Neural cell (in vitro differentiated cells): ENCODE measurements at regions not wholly inside any gene's neighbourhood (a gene's known extent, or its start where the extent isn't known, plus 50 kb on each side); places are given as distances from the start of the nearest gene placed in this dataset.

Source experiments
- H2AFZ ChIP-seq: fragments of 200-600, 300-800 bp; sonication (generic), shearing (Covaris generic); 2 replicates; pipeline ENCODE4 v1.6.0; 2014; ENCODE audit warnings: low read depth, mild to moderate bottlenecking, antibody characterized with exemption, low read length, moderate library complexity
- H3F3A ChIP-seq: fragments of 200-600 bp; shearing (Covaris generic); 2 replicates; pipeline ENCODE4 v1.6.1; 2016; ENCODE audit warnings: mild to moderate bottlenecking, moderate library complexity, mixed read lengths, antibody characterized with exemption, low read length; ENCODE audit not compliant: insufficient read depth, poor library complexity, severe bottlenecking
- H3K27ac ChIP-seq: fragments of 200-600, 300-800 bp; sonication (generic), shearing (Covaris generic); 2 replicates; pipeline ENCODE4 v1.5.1; 2014; ENCODE audit warnings: mild to moderate bottlenecking, low read length, moderate library complexity
- H3K27me3 ChIP-seq: fragments of 300-800, 200-600 bp; sonication (generic), shearing (Covaris generic); 2 replicates; pipeline ENCODE4 v1.6.0; 2014; ENCODE audit warnings: mild to moderate bottlenecking, low read depth, low read length, moderate library complexity; ENCODE audit not compliant: insufficient read depth
- H3K36me3 ChIP-seq: fragments of 300-800, 200-600 bp; sonication (generic), shearing (Covaris generic); 2 replicates; pipeline ENCODE4 v1.5.1; 2014; ENCODE audit warnings: mild to moderate bottlenecking, antibody characterized with exemption, low read length, moderate library complexity; ENCODE audit not compliant: insufficient read depth
- H3K4me2 ChIP-seq: fragments of 300-800, 200-600 bp; sonication (generic), shearing (Covaris generic); 2 replicates; pipeline ENCODE4 v1.6.0; 2014; ENCODE audit warnings: mild to moderate bottlenecking, low read length
- H3K4me3 ChIP-seq: fragments of 300-800, 200-600 bp; sonication (generic), shearing (Covaris generic); 2 replicates; pipeline ENCODE4 v1.5.1; 2014; ENCODE audit warnings: mild to moderate bottlenecking, low read length, moderate library complexity
- H3K79me2 ChIP-seq: fragments of 200-600 bp; shearing (Covaris generic); replicated peaks from 2 replicates; pipeline ENCODE4 v1.6.0; 2014; ENCODE audit warnings: mild to moderate bottlenecking, low read length, moderate library complexity; ENCODE audit not compliant: insufficient read depth
- H3K9ac ChIP-seq: fragments of 300-800, 200-600 bp; sonication (generic), shearing (Covaris generic); 2 replicates; pipeline ENCODE4 v1.6.1; 2016; ENCODE audit warnings: mild to moderate bottlenecking, low read length, mixed read lengths
- H3K9me2 ChIP-seq: fragments of 200-600 bp; shearing (Covaris generic); 2 replicates; pipeline ENCODE4 v1.6.1; 2016; ENCODE audit warnings: mild to moderate bottlenecking, low read length, mixed read lengths; ENCODE audit not compliant: insufficient read depth
- H3K9me3 ChIP-seq: fragments of 200-600, 300-800 bp; sonication (generic), shearing (Covaris generic); 2 replicates; pipeline ENCODE4 v1.6.1; 2016; ENCODE audit warnings: mild to moderate bottlenecking, mixed run types, low read length, moderate library complexity, mixed read lengths
- H4K20me1 ChIP-seq: fragments of 200-600 bp; shearing (Covaris generic); 2 replicates; pipeline ENCODE4 v1.6.1; 2016; ENCODE audit warnings: mild to moderate bottlenecking, mixed run types; ENCODE audit not compliant: insufficient read depth
- EP300 ChIP-seq: fragments of 450-650 bp; conservative IDR thresholded peaks from 2 replicates; pipeline ENCODE4 v1.6.1; 2014; ENCODE audit warnings: antibody characterized with exemption, mild to moderate bottlenecking, moderate library complexity; ENCODE audit not compliant: poor library complexity, severe bottlenecking
- EZH2 ChIP-seq: fragments of 200-600, 300-800 bp; shearing (Covaris generic), sonication (generic); IDR thresholded peaks from 2 replicates; pipeline ENCODE4 v1.6.1; 2014; ENCODE audit warnings: antibody characterized with exemption, low read length, borderline replicate concordance, mild to moderate bottlenecking; ENCODE audit not compliant: insufficient read depth, poor library complexity, severe bottlenecking
- MXI1 ChIP-seq: fragments of 450-650 bp; conservative IDR thresholded peaks from 2 replicates; pipeline ENCODE4 v1.6.1; 2014; ENCODE audit warnings: antibody characterized with exemption, mild to moderate bottlenecking; ENCODE audit not compliant: poor library complexity, severe bottlenecking
- POLR2AphosphoS5 ChIP-seq: IDR thresholded peaks from 2 replicates; pipeline ENCODE4 v1.6.1; 2012
- RAD21 ChIP-seq: fragments of 450-650 bp; conservative IDR thresholded peaks from 2 replicates; pipeline ENCODE4 v1.6.1; 2014; ENCODE audit warnings: antibody characterized with exemption, mild to moderate bottlenecking, moderate library complexity
- SMC3 ChIP-seq: fragments of 450-650 bp; conservative IDR thresholded peaks from 2 replicates; pipeline ENCODE4 v1.6.1; 2014; ENCODE audit warnings: antibody characterized with exemption, mild to moderate bottlenecking, moderate library complexity; ENCODE audit not compliant: poor library complexity
- TAF1 ChIP-seq: IDR thresholded peaks from 2 replicates; pipeline ENCODE4 v1.6.1; 2012; ENCODE audit warnings: low read depth
- TF ChIP-seq, protein P1 (sequence below): IDR thresholded peaks from 2 replicates; pipeline ENCODE4 v1.6.1; 2012; ENCODE audit warnings: borderline replicate concordance
- TF ChIP-seq, protein P2 (sequence below): fragments of 450-650 bp; IDR thresholded peaks from 2 replicates; pipeline ENCODE4 v1.5.1; 2014; ENCODE audit warnings: antibody characterized with exemption, mild to moderate bottlenecking, moderate library complexity; ENCODE audit not compliant: poor library complexity, severe bottlenecking

DNA sequence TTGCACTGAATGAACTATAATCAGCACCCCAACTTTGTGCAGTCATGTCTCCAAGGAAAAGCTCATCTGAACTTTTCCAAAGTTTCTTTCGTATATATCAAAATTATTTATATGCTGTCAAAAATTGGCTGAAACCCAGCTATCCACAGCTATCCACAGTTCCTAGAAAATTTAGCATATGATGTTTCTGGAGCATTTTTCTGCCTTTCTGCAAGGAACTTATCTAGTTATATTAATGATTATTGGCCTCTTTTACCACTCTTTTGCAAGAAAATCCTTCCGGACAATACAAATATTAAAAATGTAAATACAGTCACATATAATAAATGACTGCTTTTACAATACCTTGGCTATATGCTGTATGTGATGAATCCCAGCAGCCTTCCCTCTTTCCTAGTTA is 270.2 kb downstream of the TMEM167A start:
- no peaks in the 10 kb centered on the region for H3K9me2 ChIP-seq
- H4K20me1 ChIP-seq: no peaks in the 10 kb centered on the region
- no peak overlapping the region for H3K9ac ChIP-seq
- no peaks in the 10 kb centered on the region for H3K27me3 ChIP-seq
- H3K27ac ChIP-seq: peak overlapping the region; percentile 51
- no peaks in the 10 kb centered on the region for H3K9me3 ChIP-seq
- H3F3A ChIP-seq: no peaks in the 10 kb centered on the region
- TF ChIP-seq, protein P1, sequence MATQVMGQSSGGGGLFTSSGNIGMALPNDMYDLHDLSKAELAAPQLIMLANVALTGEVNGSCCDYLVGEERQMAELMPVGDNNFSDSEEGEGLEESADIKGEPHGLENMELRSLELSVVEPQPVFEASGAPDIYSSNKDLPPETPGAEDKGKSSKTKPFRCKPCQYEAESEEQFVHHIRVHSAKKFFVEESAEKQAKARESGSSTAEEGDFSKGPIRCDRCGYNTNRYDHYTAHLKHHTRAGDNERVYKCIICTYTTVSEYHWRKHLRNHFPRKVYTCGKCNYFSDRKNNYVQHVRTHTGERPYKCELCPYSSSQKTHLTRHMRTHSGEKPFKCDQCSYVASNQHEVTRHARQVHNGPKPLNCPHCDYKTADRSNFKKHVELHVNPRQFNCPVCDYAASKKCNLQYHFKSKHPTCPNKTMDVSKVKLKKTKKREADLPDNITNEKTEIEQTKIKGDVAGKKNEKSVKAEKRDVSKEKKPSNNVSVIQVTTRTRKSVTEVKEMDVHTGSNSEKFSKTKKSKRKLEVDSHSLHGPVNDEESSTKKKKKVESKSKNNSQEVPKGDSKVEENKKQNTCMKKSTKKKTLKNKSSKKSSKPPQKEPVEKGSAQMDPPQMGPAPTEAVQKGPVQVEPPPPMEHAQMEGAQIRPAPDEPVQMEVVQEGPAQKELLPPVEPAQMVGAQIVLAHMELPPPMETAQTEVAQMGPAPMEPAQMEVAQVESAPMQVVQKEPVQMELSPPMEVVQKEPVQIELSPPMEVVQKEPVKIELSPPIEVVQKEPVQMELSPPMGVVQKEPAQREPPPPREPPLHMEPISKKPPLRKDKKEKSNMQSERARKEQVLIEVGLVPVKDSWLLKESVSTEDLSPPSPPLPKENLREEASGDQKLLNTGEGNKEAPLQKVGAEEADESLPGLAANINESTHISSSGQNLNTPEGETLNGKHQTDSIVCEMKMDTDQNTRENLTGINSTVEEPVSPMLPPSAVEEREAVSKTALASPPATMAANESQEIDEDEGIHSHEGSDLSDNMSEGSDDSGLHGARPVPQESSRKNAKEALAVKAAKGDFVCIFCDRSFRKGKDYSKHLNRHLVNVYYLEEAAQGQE: no peak
- TF ChIP-seq MXI1 (no peak), RAD21 (no peak), EZH2 (no peak), TAF1 (no peak), EP300 (no peak), SMC3 (no peak), POLR2AphosphoS5 (no peak)
- TF ChIP-seq, protein P2, sequence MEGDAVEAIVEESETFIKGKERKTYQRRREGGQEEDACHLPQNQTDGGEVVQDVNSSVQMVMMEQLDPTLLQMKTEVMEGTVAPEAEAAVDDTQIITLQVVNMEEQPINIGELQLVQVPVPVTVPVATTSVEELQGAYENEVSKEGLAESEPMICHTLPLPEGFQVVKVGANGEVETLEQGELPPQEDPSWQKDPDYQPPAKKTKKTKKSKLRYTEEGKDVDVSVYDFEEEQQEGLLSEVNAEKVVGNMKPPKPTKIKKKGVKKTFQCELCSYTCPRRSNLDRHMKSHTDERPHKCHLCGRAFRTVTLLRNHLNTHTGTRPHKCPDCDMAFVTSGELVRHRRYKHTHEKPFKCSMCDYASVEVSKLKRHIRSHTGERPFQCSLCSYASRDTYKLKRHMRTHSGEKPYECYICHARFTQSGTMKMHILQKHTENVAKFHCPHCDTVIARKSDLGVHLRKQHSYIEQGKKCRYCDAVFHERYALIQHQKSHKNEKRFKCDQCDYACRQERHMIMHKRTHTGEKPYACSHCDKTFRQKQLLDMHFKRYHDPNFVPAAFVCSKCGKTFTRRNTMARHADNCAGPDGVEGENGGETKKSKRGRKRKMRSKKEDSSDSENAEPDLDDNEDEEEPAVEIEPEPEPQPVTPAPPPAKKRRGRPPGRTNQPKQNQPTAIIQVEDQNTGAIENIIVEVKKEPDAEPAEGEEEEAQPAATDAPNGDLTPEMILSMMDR: no peak
- no peak overlapping the region for H3K4me3 ChIP-seq
- no peaks in the 10 kb centered on the region for H3K36me3 ChIP-seq
- H3K4me2 ChIP-seq: no peak overlapping the region
- H2AFZ ChIP-seq: no peak overlapping the region
- H3K79me2 ChIP-seq: no peaks in the 10 kb centered on the region

DNA sequence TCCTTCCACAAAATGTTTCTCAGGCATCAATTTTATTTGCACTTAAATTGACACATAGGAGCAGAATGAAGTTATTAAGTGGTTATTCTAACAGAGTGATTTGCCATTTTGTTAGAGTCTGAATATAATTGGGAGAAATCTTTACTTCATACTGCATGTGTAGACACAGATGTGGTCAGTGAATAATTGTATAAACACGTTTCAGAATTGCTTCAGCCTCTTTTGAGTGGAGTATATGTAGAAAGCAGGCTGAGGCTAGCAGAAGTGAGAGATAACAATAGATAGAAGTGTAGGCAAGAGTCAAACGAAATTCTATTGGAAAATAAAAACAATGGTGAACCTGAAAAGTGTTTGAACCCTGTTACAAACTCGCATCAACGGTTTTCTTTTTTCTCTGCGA is 270.7 kb downstream of the TMEM167A start:
- Histone ChIP-seq H3K36me3 (no peaks in the 10 kb centered on the region), H3K4me3 (no peak overlapping the region), H2AFZ (no peak overlapping the region), H4K20me1 (no peaks in the 10 kb centered on the region), H3K9me2 (no peaks in the 10 kb centered on the region), H3F3A (no peaks in the 10 kb centered on the region), H3K27ac (peak overlapping the region; percentile 51), H3K27me3 (no peaks in the 10 kb centered on the region), H3K9ac (no peak overlapping the region), H3K4me2 (no peak overlapping the region), H3K79me2 (no peaks in the 10 kb centered on the region), H3K9me3 (no peaks in the 10 kb centered on the region)
- TF ChIP-seq EZH2 (no peak), EP300 (peak; percentile 33)

DNA sequence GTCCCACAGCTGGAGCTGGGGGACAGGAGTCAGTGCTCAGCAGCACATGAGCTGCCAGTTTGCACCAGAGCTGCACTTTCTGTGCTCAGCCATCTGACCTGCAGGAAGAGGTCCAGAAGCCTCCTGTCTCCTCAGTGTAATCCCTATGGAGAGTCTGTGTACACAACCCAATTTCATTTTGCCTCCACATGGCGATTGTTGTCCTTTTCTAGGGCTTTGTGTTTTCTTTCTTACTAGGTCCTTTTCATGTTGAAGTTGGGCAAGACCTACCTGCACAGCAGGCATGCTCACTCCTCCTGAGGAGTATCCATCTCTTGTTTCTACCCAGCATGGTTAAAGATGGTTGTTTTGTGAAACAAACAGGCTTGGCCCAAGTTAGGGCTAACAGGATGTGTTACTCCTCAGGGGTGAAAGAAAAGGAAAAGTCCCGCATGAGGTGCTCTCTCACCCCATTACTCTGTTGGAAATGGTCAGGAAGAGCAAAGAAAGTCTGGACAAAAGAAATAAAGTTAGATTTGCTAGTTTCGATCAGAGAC is 273.0 kb downstream of the TMEM167A start:
- H3K4me3 ChIP-seq: no peak overlapping the region

More for the DNA sequence above, 273.0 kb downstream of the TMEM167A start:
- H3K36me3 ChIP-seq: no peaks in the 10 kb centered on the region
- H3K9ac ChIP-seq: no peak overlapping the region
- TF ChIP-seq RAD21 (no peak), POLR2AphosphoS5 (no peak), MXI1 (no peak), EZH2 (no peak), TAF1 (no peak), EP300 (no peak), SMC3 (no peak)
- TF ChIP-seq, protein P1: no peak
- TF ChIP-seq, protein P2: no peak
- no peak overlapping the region for H3K27ac ChIP-seq
- no peak overlapping the region for H3K4me2 ChIP-seq
- H3K27me3 ChIP-seq: no peaks in the 10 kb centered on the region
- no peaks in the 10 kb centered on the region for H3F3A ChIP-seq
- no peaks in the 10 kb centered on the region for H3K79me2 ChIP-seq
- H3K9me2 ChIP-seq: no peaks in the 10 kb centered on the region
- H3K9me3 ChIP-seq: no peaks in the 10 kb centered on the region
- H4K20me1 ChIP-seq: no peaks in the 10 kb centered on the region
- H2AFZ ChIP-seq: no peak overlapping the region
